ENCODE measurements at regions not wholly inside any gene's neighbourhood (a gene's known extent, or its start where the extent isn't known, plus 50 kb on each side); places are given as distances from the start of the nearest gene placed in this dataset.
"Not testable (repeated sequence)": the region's sequence is repeated elsewhere in the genome, so short reads cannot be mapped to it uniquely, and the experiment has no call there.

DNA sequence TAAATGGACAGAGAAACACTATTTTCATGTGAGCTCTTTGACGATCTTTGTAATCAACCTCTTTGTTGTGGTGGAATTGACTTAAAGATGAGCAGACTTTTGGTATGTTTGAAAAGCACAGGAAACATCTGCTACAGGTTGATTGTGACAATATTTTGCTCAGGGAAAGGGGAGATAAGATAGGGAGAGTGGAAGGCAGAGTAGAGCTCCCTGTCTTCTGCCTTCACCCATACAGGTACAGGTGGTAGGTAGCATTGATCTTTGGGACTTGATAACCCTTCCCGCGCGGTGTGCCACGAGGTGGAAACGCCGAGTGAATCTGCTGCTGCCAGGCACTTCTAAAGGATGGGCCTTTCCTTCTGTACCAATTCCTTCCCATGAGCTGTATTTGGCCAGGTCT, 183.6 kb downstream of the UTRN start:
- DNase-seq (ENCODE audit: low read depth, low spot score) (no peak), ATAC-seq (no peak)
- TF ChIP-seq TCF7L2 (IDR thresholded peaks at IDR 0.05; ENCODE audit: low read depth, low read length) (no peak), POLR2AphosphoS5 (IDR thresholded peaks at IDR 0.05; ENCODE audit: low read depth, low read length) (no peak), SIN3A (IDR thresholded peaks at IDR 0.05; ENCODE audit: borderline replicate concordance, insufficient read depth, low read depth, low read length) (no peak)
- TF ChIP-seq, protein P1, sequence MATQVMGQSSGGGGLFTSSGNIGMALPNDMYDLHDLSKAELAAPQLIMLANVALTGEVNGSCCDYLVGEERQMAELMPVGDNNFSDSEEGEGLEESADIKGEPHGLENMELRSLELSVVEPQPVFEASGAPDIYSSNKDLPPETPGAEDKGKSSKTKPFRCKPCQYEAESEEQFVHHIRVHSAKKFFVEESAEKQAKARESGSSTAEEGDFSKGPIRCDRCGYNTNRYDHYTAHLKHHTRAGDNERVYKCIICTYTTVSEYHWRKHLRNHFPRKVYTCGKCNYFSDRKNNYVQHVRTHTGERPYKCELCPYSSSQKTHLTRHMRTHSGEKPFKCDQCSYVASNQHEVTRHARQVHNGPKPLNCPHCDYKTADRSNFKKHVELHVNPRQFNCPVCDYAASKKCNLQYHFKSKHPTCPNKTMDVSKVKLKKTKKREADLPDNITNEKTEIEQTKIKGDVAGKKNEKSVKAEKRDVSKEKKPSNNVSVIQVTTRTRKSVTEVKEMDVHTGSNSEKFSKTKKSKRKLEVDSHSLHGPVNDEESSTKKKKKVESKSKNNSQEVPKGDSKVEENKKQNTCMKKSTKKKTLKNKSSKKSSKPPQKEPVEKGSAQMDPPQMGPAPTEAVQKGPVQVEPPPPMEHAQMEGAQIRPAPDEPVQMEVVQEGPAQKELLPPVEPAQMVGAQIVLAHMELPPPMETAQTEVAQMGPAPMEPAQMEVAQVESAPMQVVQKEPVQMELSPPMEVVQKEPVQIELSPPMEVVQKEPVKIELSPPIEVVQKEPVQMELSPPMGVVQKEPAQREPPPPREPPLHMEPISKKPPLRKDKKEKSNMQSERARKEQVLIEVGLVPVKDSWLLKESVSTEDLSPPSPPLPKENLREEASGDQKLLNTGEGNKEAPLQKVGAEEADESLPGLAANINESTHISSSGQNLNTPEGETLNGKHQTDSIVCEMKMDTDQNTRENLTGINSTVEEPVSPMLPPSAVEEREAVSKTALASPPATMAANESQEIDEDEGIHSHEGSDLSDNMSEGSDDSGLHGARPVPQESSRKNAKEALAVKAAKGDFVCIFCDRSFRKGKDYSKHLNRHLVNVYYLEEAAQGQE (IDR thresholded peaks at IDR 0.05; ENCODE audit: insufficient read depth in 1 of 2, low read depth in 2 of 2, low read length in 1 of 2) = no peak
- TF ChIP-seq, protein P2, sequence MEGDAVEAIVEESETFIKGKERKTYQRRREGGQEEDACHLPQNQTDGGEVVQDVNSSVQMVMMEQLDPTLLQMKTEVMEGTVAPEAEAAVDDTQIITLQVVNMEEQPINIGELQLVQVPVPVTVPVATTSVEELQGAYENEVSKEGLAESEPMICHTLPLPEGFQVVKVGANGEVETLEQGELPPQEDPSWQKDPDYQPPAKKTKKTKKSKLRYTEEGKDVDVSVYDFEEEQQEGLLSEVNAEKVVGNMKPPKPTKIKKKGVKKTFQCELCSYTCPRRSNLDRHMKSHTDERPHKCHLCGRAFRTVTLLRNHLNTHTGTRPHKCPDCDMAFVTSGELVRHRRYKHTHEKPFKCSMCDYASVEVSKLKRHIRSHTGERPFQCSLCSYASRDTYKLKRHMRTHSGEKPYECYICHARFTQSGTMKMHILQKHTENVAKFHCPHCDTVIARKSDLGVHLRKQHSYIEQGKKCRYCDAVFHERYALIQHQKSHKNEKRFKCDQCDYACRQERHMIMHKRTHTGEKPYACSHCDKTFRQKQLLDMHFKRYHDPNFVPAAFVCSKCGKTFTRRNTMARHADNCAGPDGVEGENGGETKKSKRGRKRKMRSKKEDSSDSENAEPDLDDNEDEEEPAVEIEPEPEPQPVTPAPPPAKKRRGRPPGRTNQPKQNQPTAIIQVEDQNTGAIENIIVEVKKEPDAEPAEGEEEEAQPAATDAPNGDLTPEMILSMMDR (IDR thresholded peaks at IDR 0.05) = no peak
- BruUV-seq (replicated peaks) = no TSS peak
- no peaks in the 10 kb centered on the region for H3K27me3 ChIP-seq (ENCODE audit: control insufficient read depth, insufficient read depth, low read length)
- H3K36me3 ChIP-seq (ENCODE audit: control insufficient read depth, insufficient read depth, low read length) = no peaks in the 10 kb centered on the region; the same call in none of the 2 replicates
- no peaks in the 10 kb centered on the region for H3K4me1 ChIP-seq (ENCODE audit: control insufficient read depth, insufficient read depth, low read length)
- no peak overlapping the region for H3K27ac ChIP-seq (ENCODE audit: low read length)
- H3K9me3 ChIP-seq (ENCODE audit: control insufficient read depth, insufficient read depth, low read depth, low read length) = no peaks in the 10 kb centered on the region
- in situ Hi-C loops (cut with HindIII; ENCODE audit: low pct_unique_long_range_greater_than_20kb, low sequenced_read_pairs) = no loop called here
- no peak overlapping the region for H3K4me3 ChIP-seq (ENCODE audit: low read depth in 2 of 2, low read length in 2 of 2)
- ChIA-PET CTCF (no interaction called here), POLR2A (no interaction called here)
- intact Hi-C loops (cut with micrococcal nuclease; ENCODE audit: unreplicated experiment) = no loop called here

- H3K27me3 ChIP-seq (ENCODE audit: control insufficient read depth, insufficient read depth, low read length) = no peaks in the 10 kb centered on the region
- CTCF ChIA-PET = no interaction called here
Observed at GRCh38 chr6:144469144-144469575, 184.0 kb downstream of the UTRN start.

DNA sequence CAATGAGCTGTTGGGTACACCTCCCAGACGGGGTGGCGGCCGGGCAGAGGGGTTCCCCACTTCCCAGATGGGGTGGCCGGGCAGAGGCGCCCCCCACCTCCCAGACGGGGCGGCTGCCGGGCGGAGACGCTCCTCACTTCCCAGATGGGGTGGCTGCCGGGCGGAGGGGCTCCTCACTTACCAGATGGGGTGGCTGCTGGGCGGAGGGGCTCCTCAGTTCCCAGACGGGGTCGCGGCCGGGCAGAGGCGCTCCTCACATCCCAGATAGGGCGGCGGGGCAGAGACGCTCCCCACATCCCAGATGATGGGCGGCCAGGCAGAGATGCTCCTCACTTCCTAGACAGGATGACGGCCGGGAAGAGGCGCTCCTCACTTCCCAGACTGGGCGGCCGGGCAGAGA, 185.1 kb downstream of the UTRN start:
- POLR2A ChIA-PET = not testable (repeated sequence)

More at GRCh38 chr6:144469144-144469575, 184.0 kb downstream of the UTRN start:
- Histone ChIP-seq H3K9me3 (ENCODE audit: control insufficient read depth, insufficient read depth, low read depth, low read length) (no peaks in the 10 kb centered on the region), H3K4me1 (ENCODE audit: control insufficient read depth, insufficient read depth, low read length) (no peaks in the 10 kb centered on the region), H3K36me3 (ENCODE audit: control insufficient read depth, insufficient read depth, low read length) (peaks cover 1% of the 10 kb centered on the region), H3K27ac (ENCODE audit: low read length) (no peak overlapping the region), H3K4me3 (ENCODE audit: low read depth in 2 of 2, low read length in 2 of 2) (no peak overlapping the region)
- in situ Hi-C loops (cut with HindIII; ENCODE audit: low pct_unique_long_range_greater_than_20kb, low sequenced_read_pairs) (no loop called here), intact Hi-C loops (cut with micrococcal nuclease; ENCODE audit: unreplicated experiment) (no loop called here)
- no peak for DNase-seq (ENCODE audit: low read depth, low spot score)
- ATAC-seq = no peak
- TF ChIP-seq TCF7L2 (IDR thresholded peaks at IDR 0.05; ENCODE audit: low read depth, low read length) (no peak), POLR2AphosphoS5 (IDR thresholded peaks at IDR 0.05; ENCODE audit: low read depth, low read length) (no peak)
- BruUV-seq (replicated peaks) = no TSS peak
- POLR2A ChIA-PET = no interaction called here

More for the DNA sequence above, 185.1 kb downstream of the UTRN start:
- H3K36me3 ChIP-seq (ENCODE audit: control insufficient read depth, insufficient read depth, low read length); H3K4me3 ChIP-seq (ENCODE audit: low read depth in 2 of 2, low read length in 2 of 2); BruUV-seq (replicated peaks); H3K9me3 ChIP-seq (ENCODE audit: control insufficient read depth, insufficient read depth, low read depth, low read length); H3K4me1 ChIP-seq (ENCODE audit: control insufficient read depth, insufficient read depth, low read length); DNase-seq (ENCODE audit: low read depth, low spot score); CTCF ChIA-PET; H3K27me3 ChIP-seq (ENCODE audit: control insufficient read depth, insufficient read depth, low read length); H3K27ac ChIP-seq (ENCODE audit: low read length); intact Hi-C loops (cut with micrococcal nuclease; ENCODE audit: unreplicated experiment); ATAC-seq: not testable (repeated sequence)
- in situ Hi-C loops (cut with HindIII; ENCODE audit: low pct_unique_long_range_greater_than_20kb, low sequenced_read_pairs) = loop anchor here (10.0 kb wide), 1 partner anchor 185 kb away; the partner anchor contains the start of gene UTRN
